ENCODE measurements at regions not wholly inside any gene's neighbourhood (a gene's known extent, or its start where the extent isn't known, plus 50 kb on each side); places are given as distances from the start of the nearest gene placed in this dataset.

DNA sequence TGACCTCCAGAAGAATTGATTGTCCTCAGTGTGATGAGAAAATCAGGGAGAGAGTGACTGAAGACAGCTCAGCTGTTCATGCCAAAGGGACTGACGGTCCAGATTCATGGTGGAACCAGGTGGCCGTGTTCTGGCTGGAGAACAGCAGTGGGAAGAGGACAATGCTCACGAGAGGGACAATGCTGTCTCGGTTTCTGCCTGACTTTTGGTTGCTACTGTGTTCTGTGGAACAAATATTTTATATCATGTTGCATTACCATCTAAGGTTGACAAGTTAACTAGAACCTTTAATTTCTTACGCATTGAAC is 58.0 kb upstream of the ULK4 start:
- TF ChIP-seq, protein P1, sequence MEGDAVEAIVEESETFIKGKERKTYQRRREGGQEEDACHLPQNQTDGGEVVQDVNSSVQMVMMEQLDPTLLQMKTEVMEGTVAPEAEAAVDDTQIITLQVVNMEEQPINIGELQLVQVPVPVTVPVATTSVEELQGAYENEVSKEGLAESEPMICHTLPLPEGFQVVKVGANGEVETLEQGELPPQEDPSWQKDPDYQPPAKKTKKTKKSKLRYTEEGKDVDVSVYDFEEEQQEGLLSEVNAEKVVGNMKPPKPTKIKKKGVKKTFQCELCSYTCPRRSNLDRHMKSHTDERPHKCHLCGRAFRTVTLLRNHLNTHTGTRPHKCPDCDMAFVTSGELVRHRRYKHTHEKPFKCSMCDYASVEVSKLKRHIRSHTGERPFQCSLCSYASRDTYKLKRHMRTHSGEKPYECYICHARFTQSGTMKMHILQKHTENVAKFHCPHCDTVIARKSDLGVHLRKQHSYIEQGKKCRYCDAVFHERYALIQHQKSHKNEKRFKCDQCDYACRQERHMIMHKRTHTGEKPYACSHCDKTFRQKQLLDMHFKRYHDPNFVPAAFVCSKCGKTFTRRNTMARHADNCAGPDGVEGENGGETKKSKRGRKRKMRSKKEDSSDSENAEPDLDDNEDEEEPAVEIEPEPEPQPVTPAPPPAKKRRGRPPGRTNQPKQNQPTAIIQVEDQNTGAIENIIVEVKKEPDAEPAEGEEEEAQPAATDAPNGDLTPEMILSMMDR (conservative IDR thresholded peaks at IDR 0.05; ENCODE audit: low read depth, low read length): no peak
- TF ChIP-seq EZH2 (IDR thresholded peaks at IDR 0.05; ENCODE audit: low read length, unreplicated experiment) (no peak), EZH2phosphoT487 (IDR thresholded peaks at IDR 0.05; ENCODE audit: borderline replicate concordance, low read length) (no peak)

Measured in PC-3 (cell line).